AG09309 (cell line): ENCODE measurements at regions not wholly inside any gene's neighbourhood (a gene's known extent, or its start where the extent isn't known, plus 50 kb on each side); places are given as distances from the start of the nearest gene placed in this dataset.
"Not testable (repeated sequence)": the region's sequence is repeated elsewhere in the genome, so short reads cannot be mapped to it uniquely, and the experiment has no call there.

Source experiments
- DNase-seq: peaks from one replicate; pipeline ENCODE4 v3.0.0-alpha.2; 2010; ENCODE audit warnings: low read depth
- H3K4me3 ChIP-seq: 2 replicates; pipeline ENCODE4 v1.5.1; 2011; ENCODE audit warnings: mild to moderate bottlenecking, low read depth, low read length, moderate library complexity; ENCODE audit not compliant: control insufficient read depth
- CTCF ChIP-seq: IDR thresholded peaks from 2 replicates; pipeline ENCODE4 v1.5.1; 2011; ENCODE audit warnings: mild to moderate bottlenecking, low read depth, low read length, inconsistent platforms; ENCODE audit not compliant: insufficient read depth, control insufficient read depth; ENCODE audit errors: missing control alignments

GRCh38 chr1:220475608-220476007, 52.3 kb upstream of the MARK1 start:
- DNase-seq, H3K4me3 ChIP-seq: not testable (repeated sequence)

DNA sequence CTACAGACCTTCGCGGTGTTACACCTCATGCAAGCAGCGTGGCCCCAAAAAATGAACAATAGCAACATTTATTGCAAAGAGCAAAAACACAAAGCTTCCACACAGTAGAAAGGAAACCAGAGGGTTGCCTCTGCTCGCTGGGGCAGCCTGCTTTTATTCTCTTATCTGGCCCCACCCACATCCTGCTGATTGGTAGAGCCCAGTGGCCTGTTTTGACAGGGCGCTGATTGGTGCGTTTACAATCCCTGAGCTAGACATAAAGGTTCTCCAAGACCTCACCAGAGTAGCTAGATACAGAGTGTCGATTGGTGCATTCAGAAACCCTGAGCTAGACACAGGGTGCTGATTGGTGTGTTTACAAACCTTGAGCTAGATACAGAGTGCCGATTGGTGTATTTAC, 52.8 kb upstream of the MARK1 start:
- not testable (repeated sequence) for H3K4me3 ChIP-seq, DNase-seq

- no peak for DNase-seq
- no peak for TF ChIP-seq CTCF
Observed at GRCh38 chr1:220473440-220473839, 54.5 kb upstream of the MARK1 start.

GRCh38 chr1:220462752-220463151, 65.2 kb upstream of the MARK1 start:
- TF ChIP-seq CTCF: no peak
- no peak for DNase-seq
- no peak overlapping the region for H3K4me3 ChIP-seq

More at GRCh38 chr1:220473440-220473839, 54.5 kb upstream of the MARK1 start:
- H3K4me3 ChIP-seq: no peak overlapping the region

- peak; percentile 16 for DNase-seq
- no peak for TF ChIP-seq CTCF
- H3K4me3 ChIP-seq: no peak overlapping the region
Observed at GRCh38 chr1:220458936-220459335, 69.0 kb upstream of the MARK1 start.

GRCh38 chr1:220457957-220458609, 69.9 kb upstream of the MARK1 start:
- TF ChIP-seq CTCF: no peak

DNA sequence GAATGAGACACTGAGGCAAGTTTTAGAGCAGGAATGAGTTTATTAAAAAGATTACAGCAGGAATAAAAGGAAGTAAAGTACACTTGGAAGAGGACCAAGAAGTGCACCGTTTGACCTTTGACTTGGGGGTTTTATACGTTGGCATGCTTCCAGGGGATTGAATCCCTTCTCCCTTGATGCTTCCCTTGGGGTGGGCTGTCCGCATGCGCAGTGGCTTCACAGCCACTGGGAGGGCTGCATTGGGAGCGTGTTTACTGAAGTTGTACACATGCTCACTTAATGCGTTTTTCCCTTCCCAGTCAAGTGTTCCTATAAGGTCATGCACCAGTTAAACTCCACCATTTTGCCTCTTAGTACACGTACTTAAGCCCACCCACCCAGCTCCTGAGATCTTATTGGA, 72.4 kb upstream of the MARK1 start:
- TF ChIP-seq CTCF: no peak
- no peak overlapping the region for H3K4me3 ChIP-seq
- no peak for DNase-seq

More at GRCh38 chr1:220457957-220458609, 69.9 kb upstream of the MARK1 start:
- DNase-seq: no peak
- no peak overlapping the region for H3K4me3 ChIP-seq
